Activated CD4-positive, alpha-beta T cell treated with anti-CD3 and anti-CD28 coated beads for 36 hours (primary cell): ENCODE measurements at regions not wholly inside any gene's neighbourhood (a gene's known extent, or its start where the extent isn't known, plus 50 kb on each side); places are given as distances from the start of the nearest gene placed in this dataset.

Source experiments
- ATAC-seq: fragments of 200-7000 bp; cut with Tn5 transposase; one replicate; pipeline ENCODE4 v1.10.0; 2021; ENCODE audit warnings: mild to moderate bottlenecking, moderate library complexity
- CTCF ChIA-PET: fragments of 350-600 bp; sonication (Branson Sonifier 250); formaldehyde crosslinking; loops from one replicate; lab custom pipeline; 2021; ENCODE audit warnings: antibody characterized with exemption; lab: Charles Lee
- POLR2A ChIA-PET: fragments of 350-600 bp; sonication (Branson Sonifier 250); formaldehyde crosslinking; loops from one replicate; lab custom pipeline; 2021; ENCODE audit warnings: antibody characterized with exemption, inconsistent platforms; lab: Charles Lee
- DNase-seq: peaks from one replicate; pipeline ENCODE4 v3.0.0-alpha.2; 2020
- H3K27ac Mint-ChIP-seq: one replicate; pipeline ENCODE4 v1.8.0; 2021; ENCODE audit warnings: mixed read lengths
- H3K27me3 Mint-ChIP-seq: one replicate; pipeline ENCODE4 v1.8.0; 2021; ENCODE audit warnings: mixed read lengths
- H3K36me3 Mint-ChIP-seq: one replicate; pipeline ENCODE4 v1.8.0; 2021; ENCODE audit warnings: low read depth, mixed read lengths
- H3K4me1 Mint-ChIP-seq: one replicate; pipeline ENCODE4 v1.8.0; 2021; ENCODE audit warnings: mixed read lengths
- H3K4me3 Mint-ChIP-seq: one replicate; pipeline ENCODE4 v1.8.0; 2021; ENCODE audit warnings: mild to moderate bottlenecking, moderate library complexity, mixed read lengths
- H3K9me3 Mint-ChIP-seq: one replicate; pipeline ENCODE4 v1.8.0; 2021; ENCODE audit warnings: low read depth, mixed read lengths
- intact Hi-C, 2 experiments: fragments of 100-400 bp; cut with DNase I in 1 of 2; cut with micrococcal nuclease in 1 of 2; formaldehyde crosslinking; loops; one replicate each; pipeline versions ENCODE4 v1.14.2 to v1.15.1; 2022 to 2024; cut with DNase I, micrococcal nuclease

GRCh38 chr20:40234593-40234992 is 454.4 kb downstream of the MAFB start:
- CTCF ChIA-PET = no interaction called here
- Mint-ChIP-seq H3K36me3 (no peaks in the 10 kb centered on the region), H3K4me1 (no peaks in the 10 kb centered on the region), H3K27ac (no peak overlapping the region), H3K9me3 (no peaks in the 10 kb centered on the region), H3K27me3 (peaks cover 5% of the 10 kb centered on the region), H3K4me3 (no peak overlapping the region)
- POLR2A ChIA-PET = no interaction called here
- no peak for ATAC-seq
- intact Hi-C loops = no loop called here
- no peak for DNase-seq

DNA sequence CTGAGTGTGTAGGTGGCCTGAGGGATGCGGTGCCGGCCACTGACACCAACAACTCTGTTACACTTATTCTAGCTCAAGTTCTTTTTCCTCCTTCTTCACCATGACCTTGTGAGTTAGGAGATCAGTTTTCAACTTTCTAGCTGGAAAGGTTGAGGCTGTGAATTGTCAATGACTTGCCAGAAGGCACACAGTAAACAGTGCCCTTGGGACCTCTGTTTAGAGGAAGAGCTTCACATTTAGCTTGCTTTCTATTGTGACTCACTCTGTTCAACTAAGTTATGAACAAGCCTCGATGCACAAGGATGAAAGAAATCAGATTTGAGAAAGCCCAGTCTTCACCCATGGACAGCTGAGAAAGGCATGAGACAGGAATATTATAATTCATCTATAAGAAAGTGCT is 455.6 kb downstream of the MAFB start:
- intact Hi-C loops = no loop called here
- DNase-seq = no peak
- ATAC-seq = no peak
- ChIA-PET POLR2A (no interaction called here), CTCF (interaction anchor here (0.6 kb wide), 1 partner anchor 343 kb away, joined by 4 read pairs; no protein-coding TSS in a partner anchor)
- Mint-ChIP-seq H3K4me3 (no peak overlapping the region), H3K27me3 (peaks cover 5% of the 10 kb centered on the region), H3K9me3 (no peaks in the 10 kb centered on the region), H3K27ac (no peak overlapping the region), H3K36me3 (no peaks in the 10 kb centered on the region), H3K4me1 (no peaks in the 10 kb centered on the region)

DNA sequence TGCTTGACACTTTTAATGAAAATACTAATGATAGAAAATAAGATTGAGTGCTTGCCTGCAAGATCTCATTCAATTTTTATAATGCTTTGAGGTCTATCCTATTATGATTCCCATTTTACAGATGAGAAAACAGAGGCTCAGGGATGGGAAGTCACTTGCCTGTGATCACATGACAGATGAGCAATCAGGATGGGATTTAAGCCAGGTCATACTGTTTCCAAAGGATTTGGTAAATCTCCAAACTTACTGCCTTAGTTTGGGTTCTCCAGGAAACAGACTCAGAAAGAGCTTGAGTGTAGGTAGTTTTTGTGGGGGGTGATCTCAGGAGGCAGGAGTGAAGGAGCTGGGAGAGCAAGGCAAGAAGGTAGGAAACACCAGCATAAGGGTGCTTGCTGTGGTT is 456.3 kb downstream of the MAFB start:
- Mint-ChIP-seq H3K36me3 (no peaks in the 10 kb centered on the region), H3K9me3 (no peaks in the 10 kb centered on the region), H3K4me3 (no peak overlapping the region), H3K4me1 (no peaks in the 10 kb centered on the region), H3K27me3 (peaks cover 5% of the 10 kb centered on the region), H3K27ac (no peak overlapping the region)
- DNase-seq (no peak), ATAC-seq (no peak)
- CTCF ChIA-PET = interaction anchor here (0.6 kb wide), 1 partner anchor 343 kb away, joined by 4 read pairs; no protein-coding TSS in a partner anchor
- intact Hi-C loops = no loop called here
- POLR2A ChIA-PET = no interaction called here

GRCh38 chr20:40232273-40232672 is 456.8 kb downstream of the MAFB start:
- peaks cover 5% of the 10 kb centered on the region for H3K27me3 Mint-ChIP-seq
- DNase-seq (no peak), ATAC-seq (no peak)
- ChIA-PET POLR2A (no interaction called here), CTCF (no interaction called here)
- intact Hi-C loops = no loop called here
- no peaks in the 10 kb centered on the region for H3K4me1 Mint-ChIP-seq
- H3K9me3 Mint-ChIP-seq = no peaks in the 10 kb centered on the region
- no peaks in the 10 kb centered on the region for H3K36me3 Mint-ChIP-seq
- no peak overlapping the region for H3K27ac Mint-ChIP-seq
- H3K4me3 Mint-ChIP-seq = no peak overlapping the region

DNA sequence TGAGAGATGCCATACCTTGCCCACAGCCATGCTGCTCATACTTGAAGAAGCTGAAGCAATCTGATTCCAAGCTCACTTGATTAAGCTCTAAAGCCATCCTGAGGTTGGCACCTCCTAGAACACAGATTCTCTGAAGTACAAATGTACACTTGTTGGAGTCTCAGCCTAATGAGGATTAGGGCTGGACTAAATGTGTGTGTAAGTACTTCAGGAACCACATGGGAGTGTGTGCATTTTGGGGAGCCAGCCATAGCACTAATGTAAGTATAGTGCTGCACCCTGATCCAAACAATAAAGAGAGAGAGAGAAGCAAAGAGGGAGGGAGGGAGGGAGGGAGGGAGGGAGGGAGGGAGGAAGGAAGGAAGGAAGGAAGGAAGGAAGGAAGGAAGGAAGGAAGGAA is 458.6 kb downstream of the MAFB start:
- Mint-ChIP-seq H3K4me3 (no peak overlapping the region), H3K27ac (no peak overlapping the region), H3K36me3 (no peaks in the 10 kb centered on the region), H3K4me1 (no peaks in the 10 kb centered on the region), H3K27me3 (peaks cover 5% of the 10 kb centered on the region), H3K9me3 (no peaks in the 10 kb centered on the region)
- intact Hi-C loops = no loop called here
- CTCF ChIA-PET = no interaction called here
- no peak for DNase-seq
- POLR2A ChIA-PET = no interaction called here
- no peak for ATAC-seq

DNA sequence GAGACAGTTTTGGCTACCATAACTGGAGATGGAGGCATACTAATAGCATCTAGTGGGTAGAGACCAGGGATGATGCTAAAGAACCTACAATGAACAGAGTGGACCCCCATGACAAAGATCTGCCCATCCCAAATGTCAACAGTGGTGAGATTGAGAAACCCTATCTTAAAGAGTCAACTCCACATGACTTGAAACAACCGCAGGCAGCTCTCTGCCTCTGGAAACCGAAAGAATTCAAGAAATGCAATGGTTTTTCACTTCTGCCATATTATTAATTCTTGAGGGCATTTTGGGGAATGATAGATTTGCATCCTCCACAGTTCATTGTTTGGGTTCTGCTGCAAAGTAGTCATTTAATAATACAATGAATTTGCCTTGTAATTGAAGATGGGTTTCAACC is 463.4 kb downstream of the MAFB start:
- DNase-seq = no peak
- ATAC-seq = no peak
- Mint-ChIP-seq H3K4me3 (no peak overlapping the region), H3K27ac (no peak overlapping the region), H3K4me1 (no peaks in the 10 kb centered on the region), H3K9me3 (no peaks in the 10 kb centered on the region), H3K27me3 (no peaks in the 10 kb centered on the region), H3K36me3 (no peaks in the 10 kb centered on the region)
- ChIA-PET POLR2A (no interaction called here), CTCF (no interaction called here)
- intact Hi-C loops = no loop called here

DNA sequence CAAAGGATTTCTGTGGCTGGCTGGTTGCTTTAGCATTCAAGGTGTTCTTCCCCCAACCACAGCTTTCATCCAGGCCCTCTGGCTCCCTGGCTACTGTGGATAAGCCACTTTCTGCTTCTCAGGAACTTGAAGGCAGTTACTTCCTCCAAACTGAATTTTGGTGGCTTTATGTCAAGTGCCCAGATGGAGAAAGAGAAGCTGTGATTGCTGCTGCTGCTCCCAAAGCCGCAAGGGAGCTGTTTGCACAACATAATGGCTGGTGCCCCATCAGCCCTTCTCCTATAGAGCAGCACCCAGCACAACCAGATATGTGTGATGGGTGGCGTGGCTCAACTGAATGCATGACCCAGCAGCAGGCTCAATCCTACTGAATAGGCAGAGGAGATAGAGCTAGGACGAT is 465.2 kb downstream of the MAFB start:
- no peak overlapping the region for H3K4me3 Mint-ChIP-seq
- no peaks in the 10 kb centered on the region for H3K27me3 Mint-ChIP-seq
- intact Hi-C loops = no loop called here
- CTCF ChIA-PET = interaction anchor here (0.6 to 0.7 kb wide), 2 partner anchors 8 to 20 kb away, joined by 3 read pairs; no protein-coding TSS in a partner anchor
- POLR2A ChIA-PET = no interaction called here
- ATAC-seq (no peak), DNase-seq (no peak)
- no peaks in the 10 kb centered on the region for H3K36me3 Mint-ChIP-seq
- H3K9me3 Mint-ChIP-seq = no peaks in the 10 kb centered on the region
- no peaks in the 10 kb centered on the region for H3K4me1 Mint-ChIP-seq
- H3K27ac Mint-ChIP-seq = no peak overlapping the region

GRCh38 chr20:40218971-40219370 is 470.1 kb downstream of the MAFB start:
- POLR2A ChIA-PET = no interaction called here
- no peaks in the 10 kb centered on the region for H3K27me3 Mint-ChIP-seq
- no peak overlapping the region for H3K27ac Mint-ChIP-seq
- CTCF ChIA-PET = no interaction called here
- peaks cover 2% of the 10 kb centered on the region for H3K9me3 Mint-ChIP-seq
- DNase-seq = no peak
- intact Hi-C loops = no loop called here
- no peaks in the 10 kb centered on the region for H3K4me1 Mint-ChIP-seq
- no peaks in the 10 kb centered on the region for H3K36me3 Mint-ChIP-seq
- H3K4me3 Mint-ChIP-seq = no peak overlapping the region
- ATAC-seq = no peak

DNA sequence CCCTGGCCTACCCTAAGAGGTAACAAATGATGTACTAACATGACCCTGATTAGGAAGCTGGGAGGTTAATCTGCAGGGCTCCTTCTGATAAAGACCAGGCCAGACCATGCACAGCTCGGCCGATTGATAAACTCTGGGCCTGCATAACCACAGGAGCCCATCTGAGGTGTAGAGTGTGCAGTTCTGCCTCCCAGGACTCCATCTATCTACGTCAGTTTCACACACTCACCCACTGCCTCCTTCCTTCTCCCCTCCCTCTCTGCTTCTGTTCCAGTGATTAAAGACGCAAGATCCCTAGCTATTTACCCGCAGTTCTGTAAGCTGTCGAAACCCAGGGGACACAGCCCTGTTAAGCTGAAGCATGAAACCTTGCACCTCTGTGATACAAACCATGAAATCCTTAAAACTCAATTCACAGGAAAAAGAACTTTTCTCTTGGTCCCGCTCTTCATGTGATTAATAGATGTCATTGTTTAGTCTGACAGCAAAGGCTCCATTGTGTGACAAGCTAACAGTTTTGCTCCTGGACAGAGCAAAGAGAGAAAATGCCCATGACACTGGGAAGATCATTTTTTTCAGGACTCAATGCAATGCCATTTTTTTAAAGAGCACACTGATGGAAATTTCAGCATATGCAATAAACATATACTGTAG is 470.6 kb downstream of the MAFB start:
- ChIA-PET CTCF (no interaction called here), POLR2A (no interaction called here)
- DNase-seq (no peak), ATAC-seq (no peak)
- Mint-ChIP-seq H3K27ac (no peak overlapping the region), H3K4me1 (no peaks in the 10 kb centered on the region), H3K4me3 (no peak overlapping the region), H3K9me3 (peaks cover 2% of the 10 kb centered on the region), H3K36me3 (no peaks in the 10 kb centered on the region), H3K27me3 (no peaks in the 10 kb centered on the region)
- intact Hi-C loops = no loop called here

DNA sequence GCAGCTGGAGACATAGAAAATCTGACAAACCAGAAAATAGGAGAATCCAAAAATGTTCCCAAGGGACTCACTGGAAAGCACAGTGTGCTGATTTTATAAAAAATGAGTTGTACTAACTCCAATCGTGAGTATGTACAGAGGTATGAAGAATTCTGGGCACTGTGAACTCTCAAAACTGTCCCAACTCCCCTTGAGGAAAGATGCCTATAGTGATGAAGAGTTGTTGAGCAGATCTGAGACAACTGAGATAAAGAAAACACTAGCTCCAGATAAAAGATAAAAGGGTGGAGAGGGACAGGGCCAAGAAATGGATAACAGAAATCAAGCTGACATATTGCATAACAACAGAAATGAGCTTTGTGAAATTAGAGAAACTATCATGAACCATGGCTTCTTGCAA is 481.4 kb downstream of the MAFB start:
- Mint-ChIP-seq H3K4me1 (no peaks in the 10 kb centered on the region), H3K36me3 (peaks cover 4% of the 10 kb centered on the region), H3K9me3 (peaks cover 8% of the 10 kb centered on the region), H3K27me3 (peaks cover 15% of the 10 kb centered on the region), H3K4me3 (no peak overlapping the region), H3K27ac (no peak overlapping the region)
- POLR2A ChIA-PET = no interaction called here
- intact Hi-C loops = no loop called here
- no peak for ATAC-seq
- no peak for DNase-seq
- CTCF ChIA-PET = no interaction called here

GRCh38 chr20:40205971-40206370 is 483.1 kb downstream of the MAFB start:
- intact Hi-C loops = no loop called here
- ATAC-seq = no peak

DNA sequence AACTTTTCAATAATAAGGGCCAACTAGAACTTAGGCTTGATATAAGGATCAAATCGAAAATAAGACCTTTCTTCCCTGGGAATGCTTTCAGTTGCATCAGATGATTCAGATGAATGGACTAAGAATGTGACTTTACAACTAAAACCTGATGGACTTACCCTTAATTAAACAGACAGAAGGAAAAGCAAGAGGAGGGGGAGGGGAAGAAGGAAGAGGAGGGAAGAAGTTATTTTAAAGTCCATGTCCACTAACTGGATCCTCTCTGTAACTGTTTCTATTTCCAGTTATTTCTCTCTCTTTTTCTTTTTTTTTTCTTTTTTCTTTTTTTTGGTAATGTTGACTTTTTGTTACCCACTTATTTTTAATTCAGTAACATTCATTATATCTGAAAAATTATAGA is 486.0 kb downstream of the MAFB start:
- Mint-ChIP-seq H3K9me3 (peaks cover 5% of the 10 kb centered on the region), H3K4me1 (no peaks in the 10 kb centered on the region), H3K27me3 (peaks cover 19% of the 10 kb centered on the region), H3K4me3 (no peak overlapping the region), H3K36me3 (peaks cover 4% of the 10 kb centered on the region), H3K27ac (no peak overlapping the region)
- no peak for ATAC-seq
- intact Hi-C loops = no loop called here
- ChIA-PET POLR2A (no interaction called here), CTCF (no interaction called here)
- no peak for DNase-seq

More at GRCh38 chr20:40205971-40206370, 483.1 kb downstream of the MAFB start:
- Mint-ChIP-seq H3K36me3 (peaks cover 4% of the 10 kb centered on the region), H3K27me3 (peaks cover 20% of the 10 kb centered on the region), H3K4me3 (no peak overlapping the region), H3K4me1 (no peaks in the 10 kb centered on the region), H3K27ac (no peak overlapping the region), H3K9me3 (peaks cover 8% of the 10 kb centered on the region)
- ChIA-PET CTCF (no interaction called here), POLR2A (no interaction called here)
- no peak for DNase-seq
